ENCODE measurements at regions not wholly inside any gene's neighbourhood (a gene's known extent, or its start where the extent isn't known, plus 50 kb on each side); places are given as distances from the start of the nearest gene placed in this dataset.

DNA sequence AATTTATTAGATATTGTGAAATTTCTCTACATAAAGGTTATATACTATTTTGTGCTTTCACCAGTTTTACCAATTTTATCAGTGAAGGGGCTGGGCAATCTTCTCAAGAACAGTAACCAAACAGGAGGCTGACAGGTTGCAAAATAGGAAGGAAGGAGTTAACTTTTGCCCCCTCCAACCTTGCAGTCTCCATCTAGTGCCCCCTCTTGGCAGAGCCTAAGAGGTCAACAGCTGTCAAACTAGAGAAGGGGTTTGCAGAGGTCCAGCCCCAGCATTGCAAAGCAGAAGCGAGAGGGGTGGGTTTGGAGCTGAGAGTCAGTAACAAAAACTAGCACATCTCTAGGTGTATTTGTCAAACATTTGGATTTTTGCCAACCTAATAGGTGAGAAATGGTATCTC lies 391.0 kb downstream of the CDC5L start:
- Histone ChIP-seq H3K9ac (ENCODE audit: control insufficient read depth, extremely low read depth, insufficient read depth, low read length) (no peak overlapping the region), H3K27me3 (ENCODE audit: control insufficient read depth, extremely low read depth, insufficient read depth, low read length) (no peaks in the 10 kb centered on the region), H3K4me2 (ENCODE audit: control insufficient read depth, extremely low read depth, insufficient read depth, low read depth, low read length) (no peak overlapping the region), H3K9me3 (ENCODE audit: control insufficient read depth, low read depth, low read length) (no peaks in the 10 kb centered on the region), H4K20me1 (ENCODE audit: control insufficient read depth, extremely low read depth, insufficient read depth, low read length) (no peaks in the 10 kb centered on the region), H3K27ac (ENCODE audit: control insufficient read depth, insufficient read depth, low read length) (no peak overlapping the region), H3K79me2 (ENCODE audit: control insufficient read depth, insufficient read depth, low read length) (no peaks in the 10 kb centered on the region), H3K4me3 (ENCODE audit: control insufficient read depth in 2 of 3, extremely low read depth in 1 of 3, insufficient read depth in 2 of 3, low read depth in 1 of 3, low read length in 3 of 3) (no peak overlapping the region), H3K9me1 (ENCODE audit: control insufficient read depth, extremely low read depth, insufficient read depth, low read length) (no peaks in the 10 kb centered on the region), H3K36me3 (ENCODE audit: control insufficient read depth in 2 of 2, extremely low read depth in 1 of 2, insufficient read depth in 2 of 2, low read length in 2 of 2) (no peaks in the 10 kb centered on the region), H3K4me1 (ENCODE audit: control insufficient read depth, extremely low read depth, insufficient read depth, low read length) (no peaks in the 10 kb centered on the region), H2AFZ (ENCODE audit: control insufficient read depth, low read length) (no peak overlapping the region)
- FAIRE-seq: no peak
- no peak for TF ChIP-seq EZH2 (IDR thresholded peaks at IDR 0.05; ENCODE audit: low read length)
- TF ChIP-seq, protein P1, sequence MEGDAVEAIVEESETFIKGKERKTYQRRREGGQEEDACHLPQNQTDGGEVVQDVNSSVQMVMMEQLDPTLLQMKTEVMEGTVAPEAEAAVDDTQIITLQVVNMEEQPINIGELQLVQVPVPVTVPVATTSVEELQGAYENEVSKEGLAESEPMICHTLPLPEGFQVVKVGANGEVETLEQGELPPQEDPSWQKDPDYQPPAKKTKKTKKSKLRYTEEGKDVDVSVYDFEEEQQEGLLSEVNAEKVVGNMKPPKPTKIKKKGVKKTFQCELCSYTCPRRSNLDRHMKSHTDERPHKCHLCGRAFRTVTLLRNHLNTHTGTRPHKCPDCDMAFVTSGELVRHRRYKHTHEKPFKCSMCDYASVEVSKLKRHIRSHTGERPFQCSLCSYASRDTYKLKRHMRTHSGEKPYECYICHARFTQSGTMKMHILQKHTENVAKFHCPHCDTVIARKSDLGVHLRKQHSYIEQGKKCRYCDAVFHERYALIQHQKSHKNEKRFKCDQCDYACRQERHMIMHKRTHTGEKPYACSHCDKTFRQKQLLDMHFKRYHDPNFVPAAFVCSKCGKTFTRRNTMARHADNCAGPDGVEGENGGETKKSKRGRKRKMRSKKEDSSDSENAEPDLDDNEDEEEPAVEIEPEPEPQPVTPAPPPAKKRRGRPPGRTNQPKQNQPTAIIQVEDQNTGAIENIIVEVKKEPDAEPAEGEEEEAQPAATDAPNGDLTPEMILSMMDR (optimal IDR thresholded peaks at IDR 0.05 in 1 of 3, IDR thresholded peaks at IDR 0.05 in 1 of 3, conservative IDR thresholded peaks at IDR 0.05 in 1 of 3; ENCODE audit: extremely low read depth in 1 of 3, insufficient read depth in 2 of 3, low read length in 3 of 3): no peak
- DNase-seq (ENCODE audit: low read depth, low spot score): no peak
- dilution Hi-C loops (cut with MboI; ENCODE audit: extremely low pct_ligation_motif_present, low sequenced_read_pairs): no loop called here
